Midbrain (tissue), 1 donor: ENCODE measurements at regions not wholly inside any gene's neighbourhood (a gene's known extent, or its start where the extent isn't known, plus 50 kb on each side); places are given as distances from the start of the nearest gene placed in this dataset.

Source experiments
- DNase-seq: peaks from one replicate; lab custom pipeline; 2025; lab: John Stamatoyannopoulos, UW

- DNase-seq: no peak
These were observed 387.1 kb downstream of the IPMK start for GRCh38 chr10:57880446-57881227.

- no peak for DNase-seq
These were observed 392.9 kb downstream of the IPMK start for GRCh38 chr10:57874810-57875209.

DNA sequence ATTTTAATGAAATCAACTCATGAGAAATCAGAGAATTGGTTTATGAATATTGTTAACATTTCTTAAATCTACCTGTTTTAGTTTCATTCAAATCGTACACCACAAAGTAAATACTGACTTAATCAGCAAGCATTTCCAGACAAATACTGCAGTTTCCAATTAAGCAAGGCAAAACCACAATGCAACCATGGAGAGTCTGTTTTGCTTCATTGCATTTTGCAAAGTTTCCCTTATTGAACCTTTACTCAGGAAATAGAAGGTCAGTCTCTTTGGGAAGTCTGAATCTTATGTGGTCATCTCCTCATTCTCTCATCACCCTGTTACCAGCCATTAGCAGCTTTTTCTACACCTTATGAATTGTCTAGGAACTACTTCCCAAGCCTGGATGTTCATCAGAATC lies 400.5 kb downstream of the IPMK start:
- DNase-seq: no peak

GRCh38 chr10:57864765-57865680 lies 402.7 kb downstream of the IPMK start:
- DNase-seq: no peak

DNA sequence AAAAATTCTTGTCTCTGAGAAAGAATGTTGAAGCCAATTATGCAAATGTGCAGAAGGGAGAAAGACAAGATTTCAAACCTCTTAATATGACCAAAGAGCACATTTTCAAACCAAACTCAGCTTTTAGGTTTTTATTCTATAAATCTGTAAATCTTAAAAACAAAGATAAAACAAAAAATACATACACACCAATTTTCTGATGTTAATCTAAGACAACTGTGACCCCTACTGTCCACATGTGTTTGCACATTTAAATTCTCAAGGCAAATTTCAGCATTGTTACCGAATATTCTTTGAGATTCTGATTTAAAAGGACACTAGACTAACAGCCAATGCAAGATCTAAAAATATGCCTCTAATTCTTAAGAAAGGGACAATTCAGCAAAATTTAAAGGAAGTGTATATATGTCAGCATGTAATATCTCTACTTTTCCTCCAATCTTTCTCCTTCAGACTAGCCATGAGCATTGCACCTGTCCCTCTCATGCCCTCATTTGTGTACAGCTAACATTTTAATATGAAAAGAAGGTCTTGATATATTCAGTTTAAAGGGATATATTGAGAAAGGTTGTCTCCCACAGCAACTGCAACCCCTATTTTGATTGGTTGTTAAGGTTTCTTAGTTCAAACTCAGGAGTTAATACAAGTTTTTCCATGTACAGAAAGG lies 417.9 kb downstream of the IPMK start:
- peak; percentile 15 for DNase-seq

DNA sequence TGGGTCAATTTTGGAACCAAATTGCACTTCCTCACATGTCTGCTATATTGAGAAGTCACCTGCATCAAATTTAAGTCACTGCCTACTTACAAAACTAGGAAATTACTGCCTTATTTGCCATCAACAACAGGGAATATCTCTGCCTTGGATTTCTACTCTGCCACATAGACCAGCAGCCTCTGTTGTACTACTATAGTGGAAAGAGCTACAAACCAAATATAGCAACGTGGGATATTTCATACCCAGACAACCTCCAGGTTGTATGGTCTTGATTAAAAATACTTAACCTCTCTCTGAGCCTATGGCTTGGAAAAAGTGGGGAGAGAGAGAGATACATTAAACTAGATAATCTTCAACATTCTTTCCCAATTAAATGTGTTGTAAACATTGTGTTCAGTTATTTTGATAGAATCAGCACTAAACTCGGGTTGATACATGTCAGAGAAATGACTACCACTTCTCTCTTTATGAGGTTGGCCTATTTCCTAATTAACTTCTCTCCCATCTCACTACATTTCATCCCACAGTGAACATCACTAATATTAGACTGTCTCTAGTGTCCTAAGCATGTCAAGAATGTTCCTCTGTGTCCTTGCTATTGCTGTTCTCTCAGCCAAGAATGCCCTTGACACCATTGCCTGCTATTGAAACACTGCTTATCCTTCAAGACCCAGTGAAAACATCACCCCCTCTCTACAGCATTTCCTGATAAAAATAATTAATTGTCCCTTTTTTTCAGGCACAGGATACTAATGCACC lies 421.2 kb downstream of the IPMK start:
- DNase-seq: no peak

GRCh38 chr10:57844387-57844998 lies 423.2 kb downstream of the IPMK start:
- DNase-seq: no peak

GRCh38 chr10:57830877-57831560 lies 436.7 kb downstream of the IPMK start:
- DNase-seq: no peak

- no peak for DNase-seq
These were observed 442.7 kb downstream of the IPMK start for GRCh38 chr10:57825015-57825414.

DNA sequence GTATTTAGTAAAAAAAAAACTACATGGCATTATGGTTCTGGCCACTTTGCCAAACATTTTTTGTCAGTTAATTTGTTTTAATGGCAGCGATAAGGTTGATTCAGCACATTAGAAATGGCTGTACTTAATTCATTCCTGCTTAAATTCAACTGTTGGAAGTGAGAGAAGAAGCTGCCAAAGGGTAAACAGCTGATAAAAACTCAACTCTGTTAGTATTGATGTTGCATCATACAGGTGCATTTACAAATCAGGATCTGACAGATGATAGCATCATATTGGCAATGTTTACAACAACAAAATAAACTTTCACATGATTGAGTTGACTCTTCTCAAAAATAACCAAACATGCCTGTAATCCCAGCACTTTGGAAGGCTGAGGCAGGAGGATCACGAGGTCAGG lies 444.3 kb downstream of the IPMK start:
- DNase-seq: no peak

DNA sequence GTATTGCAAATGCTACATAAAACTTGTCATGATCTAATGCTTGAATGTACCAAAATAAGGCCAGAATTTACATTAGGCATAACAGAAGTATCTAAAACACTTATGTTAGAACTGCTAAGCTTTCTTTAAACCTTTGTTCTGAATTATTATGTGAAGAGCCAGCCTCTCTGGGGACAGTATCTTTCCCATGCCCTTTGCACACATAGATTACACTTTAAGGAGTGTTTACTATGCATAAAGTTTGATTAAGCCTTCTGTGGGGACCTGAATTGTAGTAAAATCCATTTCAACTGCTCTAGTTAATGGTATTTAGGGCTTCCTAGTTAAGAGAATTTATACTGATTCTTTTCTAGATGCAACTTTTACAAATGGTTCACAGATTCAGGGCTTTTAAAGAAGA lies 444.7 kb downstream of the IPMK start:
- no peak for DNase-seq

DNA sequence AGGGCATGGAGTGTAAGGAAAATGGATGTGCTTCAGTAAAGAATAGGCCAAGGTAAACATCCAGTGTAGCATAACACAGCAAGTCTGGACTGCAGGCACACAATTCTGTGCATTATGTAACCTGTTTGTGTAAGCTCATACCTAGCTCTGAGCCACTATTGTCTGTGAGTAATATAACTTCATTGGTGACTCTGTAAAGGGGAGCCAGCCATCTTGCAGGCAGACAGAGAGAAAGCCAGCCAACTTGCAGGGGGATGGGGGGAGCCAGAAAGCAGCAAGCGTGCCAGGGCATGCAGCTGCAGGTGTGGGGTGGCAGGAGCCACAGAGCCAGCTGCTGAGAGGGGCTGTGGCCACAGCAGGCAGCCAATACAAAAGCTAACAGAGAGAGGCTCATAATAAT lies 449.2 kb downstream of the IPMK start:
- DNase-seq: no peak

GRCh38 chr10:57817741-57818140 lies 450.0 kb downstream of the IPMK start:
- DNase-seq: no peak

- no peak for DNase-seq
These were observed 451.7 kb downstream of the IPMK start for GRCh38 chr10:57815949-57816348.

- no peak for DNase-seq
These were observed 457.7 kb downstream of the IPMK start for GRCh38 chr10:57809961-57810360.

DNA sequence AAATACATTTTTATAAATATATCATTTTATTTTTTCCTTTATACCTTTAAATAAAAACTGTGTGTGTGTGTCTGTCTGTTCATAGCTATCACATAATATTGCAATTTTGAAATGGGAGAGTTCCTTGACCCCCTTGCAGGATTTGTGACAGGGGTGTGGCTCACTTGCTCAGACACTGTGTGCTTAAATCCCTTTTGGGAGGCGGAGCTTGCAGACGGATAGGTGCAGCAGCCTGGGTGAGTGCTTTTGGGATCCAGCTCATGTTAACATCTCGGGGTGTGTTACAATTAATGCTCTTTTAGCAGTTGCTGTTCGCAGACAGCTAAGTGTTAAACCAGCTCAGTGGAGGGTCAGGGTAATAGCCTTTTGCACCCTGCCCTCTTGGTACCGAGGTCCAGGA lies 459.8 kb downstream of the IPMK start:
- DNase-seq: no peak

DNA sequence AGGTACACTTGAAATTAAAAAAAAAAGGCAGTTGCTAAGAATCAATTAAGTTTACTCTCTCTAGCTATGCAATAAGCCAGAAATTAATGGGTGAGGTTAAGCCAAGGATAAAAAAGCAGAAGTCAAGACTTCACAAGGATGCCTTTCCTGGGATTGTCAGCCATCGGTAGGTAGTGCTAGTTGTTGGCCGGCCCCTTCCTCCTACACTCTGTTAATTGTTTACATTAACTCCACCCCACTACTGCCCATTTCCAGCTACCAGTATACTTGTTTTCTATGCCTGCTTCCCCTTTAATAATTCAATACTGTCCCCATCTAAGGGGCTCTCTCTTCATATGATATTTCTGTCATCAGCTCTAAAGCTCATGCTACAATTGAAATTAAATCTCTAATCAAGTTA lies 461.0 kb downstream of the IPMK start:
- DNase-seq: no peak

DNA sequence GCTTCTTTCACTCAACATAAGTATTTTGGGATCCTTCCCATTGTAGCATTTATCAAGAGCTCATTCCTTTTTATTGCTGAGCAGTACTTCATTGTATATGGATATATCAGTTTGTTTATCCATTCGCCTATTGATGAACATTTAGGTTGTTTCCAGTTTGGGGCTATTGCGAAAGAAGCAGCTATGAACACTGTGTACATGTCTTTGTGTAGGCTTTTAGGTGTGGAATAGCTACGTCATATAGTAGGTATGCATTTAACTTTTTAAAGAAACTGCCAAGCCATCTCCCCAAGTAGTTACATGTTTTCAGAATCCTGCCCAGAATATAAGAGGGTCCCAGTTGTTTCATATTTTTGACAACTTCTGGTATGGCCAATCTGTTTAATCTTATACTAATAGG lies 468.1 kb downstream of the IPMK start:
- no peak for DNase-seq

DNA sequence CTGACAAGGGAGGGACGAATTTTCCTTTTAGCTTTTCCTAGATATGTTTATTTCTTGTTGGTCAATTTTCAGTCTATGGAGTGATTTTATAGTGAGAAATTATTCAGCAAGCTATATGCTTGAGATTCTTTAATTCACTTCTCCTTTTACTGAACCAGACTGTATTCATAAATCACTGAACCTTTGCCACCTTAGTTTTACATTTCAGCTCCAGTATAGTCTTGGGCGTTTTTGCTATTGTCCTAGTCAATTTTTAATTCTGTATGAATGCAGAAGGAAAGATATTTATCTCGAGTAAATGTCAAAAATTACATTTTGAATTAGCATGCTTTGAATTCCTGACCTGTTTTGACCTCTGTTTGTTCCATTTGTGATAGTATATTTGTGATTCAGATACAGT lies 468.9 kb downstream of the IPMK start:
- no peak for DNase-seq

- no peak for DNase-seq
These were observed 476.1 kb downstream of the IPMK start for GRCh38 chr10:57791546-57791945.

GRCh38 chr10:57790703-57791102 lies 477.0 kb downstream of the IPMK start:
- no peak for DNase-seq
